ENCODE measurements at regions not wholly inside any gene's neighbourhood (a gene's known extent, or its start where the extent isn't known, plus 50 kb on each side); places are given as distances from the start of the nearest gene placed in this dataset.

GRCh38 chr7:124219681-124220080 is 186.8 kb upstream of the TMEM229A start:
- intact Hi-C loops (cut with micrococcal nuclease), result no loop called here
- no peaks in the 10 kb centered on the region for H3K27me3 Mint-ChIP-seq
- H3K27ac Mint-ChIP-seq, result no peak overlapping the region
- no peaks in the 10 kb centered on the region for H3K4me1 Mint-ChIP-seq
- no peak overlapping the region for H3K4me3 Mint-ChIP-seq
- DNase-seq, result no peak
- H3K36me3 Mint-ChIP-seq (ENCODE audit: low read depth), result no peaks in the 10 kb centered on the region
- H3K9me3 Mint-ChIP-seq, result no peaks in the 10 kb centered on the region

GRCh38 chr7:124208642-124209041 is 175.8 kb upstream of the TMEM229A start:
- no peaks in the 10 kb centered on the region for H3K27me3 Mint-ChIP-seq
- peaks cover 3% of the 10 kb centered on the region for H3K9me3 Mint-ChIP-seq
- H3K27ac Mint-ChIP-seq, result no peak overlapping the region
- H3K4me3 Mint-ChIP-seq, result no peak overlapping the region
- no peaks in the 10 kb centered on the region for H3K4me1 Mint-ChIP-seq
- intact Hi-C loops (cut with micrococcal nuclease), result no loop called here
- H3K36me3 Mint-ChIP-seq (ENCODE audit: low read depth), result no peaks in the 10 kb centered on the region
- no peak for DNase-seq

DNA sequence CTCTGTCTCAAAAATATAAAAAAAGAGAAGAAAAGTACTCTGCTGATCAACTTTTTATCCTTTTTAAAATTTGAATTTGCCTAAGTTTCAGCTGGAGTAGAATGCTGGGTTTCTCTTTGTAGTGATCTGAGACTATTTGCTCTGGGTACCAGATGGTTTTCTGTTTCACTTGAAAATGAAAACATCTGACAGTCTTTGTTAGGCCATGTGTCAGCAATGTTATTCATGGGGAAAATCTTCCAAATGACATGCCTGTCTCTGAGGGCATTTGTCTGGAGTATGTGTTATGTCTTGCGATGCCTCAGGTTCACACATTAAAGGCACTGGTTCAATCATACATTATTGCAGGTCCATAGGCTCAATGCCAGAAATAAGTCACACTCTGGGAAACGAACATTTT is 175.3 kb upstream of the TMEM229A start:
- no peaks in the 10 kb centered on the region for H3K27me3 Mint-ChIP-seq
- H3K4me3 Mint-ChIP-seq, result no peak overlapping the region
- no peak for DNase-seq
- H3K9me3 Mint-ChIP-seq, result peaks cover 3% of the 10 kb centered on the region
- no peaks in the 10 kb centered on the region for H3K36me3 Mint-ChIP-seq (ENCODE audit: low read depth)
- intact Hi-C loops (cut with micrococcal nuclease), result no loop called here
- H3K4me1 Mint-ChIP-seq, result no peaks in the 10 kb centered on the region
- no peak overlapping the region for H3K27ac Mint-ChIP-seq

DNA sequence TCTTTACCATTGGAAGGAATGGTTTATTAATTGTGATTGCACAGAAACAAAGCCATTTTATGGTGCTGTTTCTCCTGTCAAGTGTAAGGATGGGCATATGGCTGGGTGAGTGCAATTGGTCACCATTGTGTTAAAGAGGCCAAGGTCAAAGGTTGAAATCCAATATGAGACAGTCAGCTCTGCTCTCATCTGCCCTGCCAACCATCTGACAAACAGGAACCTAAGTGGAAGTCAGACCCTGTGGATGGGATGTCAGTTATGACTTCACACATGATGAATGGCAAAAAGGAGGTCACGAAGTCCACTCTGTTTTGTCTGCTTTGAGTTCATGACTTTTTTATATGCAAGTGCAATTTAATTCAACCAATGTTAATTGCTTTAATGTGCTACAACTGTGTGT is 172.7 kb upstream of the TMEM229A start:
- no peaks in the 10 kb centered on the region for H3K27me3 Mint-ChIP-seq
- intact Hi-C loops (cut with micrococcal nuclease), result no loop called here
- DNase-seq, result no peak
- H3K36me3 Mint-ChIP-seq (ENCODE audit: low read depth), result no peaks in the 10 kb centered on the region
- no peak overlapping the region for H3K27ac Mint-ChIP-seq
- H3K4me1 Mint-ChIP-seq, result no peaks in the 10 kb centered on the region
- H3K9me3 Mint-ChIP-seq, result peaks cover 3% of the 10 kb centered on the region
- no peak overlapping the region for H3K4me3 Mint-ChIP-seq

DNA sequence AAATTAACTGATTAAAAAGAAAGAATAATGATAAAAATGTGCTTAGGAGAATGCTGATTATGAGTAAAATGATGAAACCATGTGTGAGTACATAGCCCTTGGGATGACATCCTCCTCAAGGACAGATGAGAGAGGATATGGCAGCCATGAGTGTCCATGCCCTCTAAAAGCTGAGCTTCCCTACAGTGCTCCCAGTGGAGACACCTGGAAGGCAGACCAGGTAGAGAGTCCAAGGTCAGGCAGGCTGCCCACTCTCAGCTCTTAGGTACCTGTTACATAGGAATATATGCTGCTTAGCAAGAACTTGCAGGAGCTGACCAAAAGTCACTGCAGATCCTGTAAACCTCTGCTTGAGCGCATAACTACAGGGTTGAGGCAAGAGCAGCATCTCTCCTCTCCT is 169.7 kb upstream of the TMEM229A start:
- H3K9me3 Mint-ChIP-seq, result no peaks in the 10 kb centered on the region
- no peak for DNase-seq

GRCh38 chr7:124201768-124202349 is 169.0 kb upstream of the TMEM229A start:
- no peak for DNase-seq
- intact Hi-C loops (cut with micrococcal nuclease), result no loop called here
- no peaks in the 10 kb centered on the region for H3K36me3 Mint-ChIP-seq (ENCODE audit: low read depth)
- H3K27ac Mint-ChIP-seq, result no peak overlapping the region
- H3K27me3 Mint-ChIP-seq, result no peaks in the 10 kb centered on the region
- no peak overlapping the region for H3K4me3 Mint-ChIP-seq
- H3K4me1 Mint-ChIP-seq, result no peaks in the 10 kb centered on the region
- H3K9me3 Mint-ChIP-seq, result no peaks in the 10 kb centered on the region

More for the DNA sequence above, 169.7 kb upstream of the TMEM229A start:
- Mint-ChIP-seq H3K36me3 (ENCODE audit: low read depth) (no peaks in the 10 kb centered on the region), H3K27ac (no peak overlapping the region), H3K4me1 (no peaks in the 10 kb centered on the region), H3K4me3 (no peak overlapping the region), H3K27me3 (no peaks in the 10 kb centered on the region)
- intact Hi-C loops (cut with micrococcal nuclease), result no loop called here

GRCh38 chr7:124196519-124196918 is 163.7 kb upstream of the TMEM229A start:
- no peaks in the 10 kb centered on the region for H3K9me3 Mint-ChIP-seq
- H3K27me3 Mint-ChIP-seq, result no peaks in the 10 kb centered on the region
- no peak overlapping the region for H3K27ac Mint-ChIP-seq
- intact Hi-C loops (cut with micrococcal nuclease), result no loop called here
- no peak for DNase-seq
- no peaks in the 10 kb centered on the region for H3K36me3 Mint-ChIP-seq (ENCODE audit: low read depth)
- no peak overlapping the region for H3K4me3 Mint-ChIP-seq
- no peaks in the 10 kb centered on the region for H3K4me1 Mint-ChIP-seq

DNA sequence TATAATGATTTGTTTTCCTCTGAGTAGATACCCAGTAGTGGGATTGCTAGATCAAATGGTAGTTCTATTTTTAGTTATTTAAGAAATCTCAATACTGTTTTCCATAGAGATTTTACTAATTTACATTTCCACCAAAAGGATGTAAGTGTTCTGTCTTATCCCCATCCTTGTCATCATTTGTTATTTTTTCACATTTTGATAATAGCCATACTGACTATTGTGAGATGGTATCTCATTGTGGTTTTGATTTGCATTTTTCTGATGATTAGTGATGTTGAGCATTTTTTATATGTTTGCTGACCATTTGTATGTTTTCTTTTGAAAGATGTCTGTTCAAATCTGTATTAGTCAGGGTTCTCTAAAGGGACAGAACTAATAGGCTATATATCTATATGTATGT is 160.0 kb upstream of the TMEM229A start:
- Mint-ChIP-seq H3K36me3 (ENCODE audit: low read depth) (no peaks in the 10 kb centered on the region), H3K4me1 (no peaks in the 10 kb centered on the region), H3K9me3 (no peaks in the 10 kb centered on the region), H3K4me3 (no peak overlapping the region), H3K27ac (no peak overlapping the region), H3K27me3 (no peaks in the 10 kb centered on the region)
- no peak for DNase-seq
- intact Hi-C loops (cut with micrococcal nuclease), result no loop called here

DNA sequence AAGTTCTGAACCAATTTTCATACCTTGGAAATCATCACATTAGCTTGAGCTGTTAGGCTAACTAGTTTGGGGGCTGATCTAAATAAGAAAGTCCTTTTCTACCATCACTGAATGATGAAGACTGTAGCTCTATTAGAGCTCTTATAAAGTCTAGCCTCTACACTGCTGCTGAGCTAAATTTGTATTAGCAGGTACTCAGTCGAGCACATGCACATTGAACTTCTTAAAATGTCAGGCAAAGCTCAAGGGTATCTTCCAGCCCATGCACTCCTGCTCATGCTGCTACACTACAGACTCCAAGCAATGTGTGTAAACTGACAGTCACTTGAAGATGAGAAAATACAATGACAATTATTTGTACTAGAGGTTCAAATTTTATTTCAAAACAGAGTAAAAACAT is 158.8 kb upstream of the TMEM229A start:
- no peak for DNase-seq
- H3K4me1 Mint-ChIP-seq, result no peaks in the 10 kb centered on the region
- H3K9me3 Mint-ChIP-seq, result no peaks in the 10 kb centered on the region
- no peaks in the 10 kb centered on the region for H3K27me3 Mint-ChIP-seq
- H3K27ac Mint-ChIP-seq, result no peak overlapping the region
- H3K4me3 Mint-ChIP-seq, result no peak overlapping the region
- intact Hi-C loops (cut with micrococcal nuclease), result no loop called here
- no peaks in the 10 kb centered on the region for H3K36me3 Mint-ChIP-seq (ENCODE audit: low read depth)

GRCh38 chr7:124191030-124191429 is 158.2 kb upstream of the TMEM229A start:
- H3K4me1 Mint-ChIP-seq, result no peaks in the 10 kb centered on the region
- no peaks in the 10 kb centered on the region for H3K36me3 Mint-ChIP-seq (ENCODE audit: low read depth)
- H3K27ac Mint-ChIP-seq, result no peak overlapping the region
- no peaks in the 10 kb centered on the region for H3K27me3 Mint-ChIP-seq
- H3K4me3 Mint-ChIP-seq, result no peak overlapping the region
- DNase-seq, result no peak
- intact Hi-C loops (cut with micrococcal nuclease), result no loop called here
- no peaks in the 10 kb centered on the region for H3K9me3 Mint-ChIP-seq

DNA sequence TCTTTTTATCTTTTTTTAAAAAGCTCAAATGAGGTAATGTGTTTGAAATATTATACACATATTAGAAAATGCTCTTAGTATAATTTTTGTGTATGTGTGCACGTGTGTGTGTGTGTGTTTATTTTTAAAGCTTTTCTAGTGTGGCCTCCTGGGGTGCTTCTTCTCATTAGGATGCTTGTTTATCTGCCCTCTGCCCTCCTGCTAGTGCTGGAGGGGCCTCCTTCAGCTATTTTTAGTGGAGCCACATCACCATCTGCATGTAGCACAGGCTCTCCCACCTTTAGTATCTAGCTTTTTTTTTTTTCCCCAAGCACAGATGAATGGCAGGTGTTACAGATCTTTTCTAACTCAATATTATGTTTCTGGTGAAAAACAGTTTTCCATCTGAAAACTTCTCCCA is 155.7 kb upstream of the TMEM229A start:
- Mint-ChIP-seq H3K4me1 (no peaks in the 10 kb centered on the region), H3K4me3 (no peak overlapping the region), H3K9me3 (no peaks in the 10 kb centered on the region), H3K36me3 (ENCODE audit: low read depth) (no peaks in the 10 kb centered on the region), H3K27me3 (no peaks in the 10 kb centered on the region), H3K27ac (no peak overlapping the region)
- DNase-seq, result no peak
- intact Hi-C loops (cut with micrococcal nuclease), result no loop called here

DNA sequence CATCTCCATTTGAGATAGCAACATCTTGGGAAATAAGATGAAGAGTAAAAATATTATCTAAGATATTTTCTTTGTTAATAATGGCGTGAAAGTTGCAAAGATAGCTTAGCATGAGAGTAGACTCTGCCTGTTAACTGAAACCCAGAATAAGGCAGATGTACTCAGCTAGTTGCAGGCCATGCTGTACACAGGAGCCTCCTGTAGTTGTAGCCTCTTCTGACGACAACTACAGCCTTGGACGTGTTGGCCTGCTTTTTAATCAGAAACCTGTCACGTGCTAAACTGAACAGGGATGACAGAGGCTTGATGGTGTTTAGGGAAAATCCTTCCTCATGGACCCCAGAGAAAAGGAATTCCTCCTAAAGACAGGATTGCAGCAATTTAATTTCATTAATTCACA is 155.1 kb upstream of the TMEM229A start:
- Mint-ChIP-seq H3K27ac (no peak overlapping the region), H3K9me3 (no peaks in the 10 kb centered on the region), H3K4me1 (no peaks in the 10 kb centered on the region), H3K36me3 (ENCODE audit: low read depth) (no peaks in the 10 kb centered on the region), H3K27me3 (no peaks in the 10 kb centered on the region), H3K4me3 (no peak overlapping the region)
- no peak for DNase-seq
- intact Hi-C loops (cut with micrococcal nuclease), result no loop called here

GRCh38 chr7:124183649-124184048 is 150.8 kb upstream of the TMEM229A start:
- H3K36me3 Mint-ChIP-seq (ENCODE audit: low read depth), result no peaks in the 10 kb centered on the region
- no peaks in the 10 kb centered on the region for H3K9me3 Mint-ChIP-seq
- no peaks in the 10 kb centered on the region for H3K4me1 Mint-ChIP-seq
- no peak overlapping the region for H3K4me3 Mint-ChIP-seq
- DNase-seq, result no peak
- H3K27me3 Mint-ChIP-seq, result no peaks in the 10 kb centered on the region
- intact Hi-C loops (cut with micrococcal nuclease), result no loop called here
- H3K27ac Mint-ChIP-seq, result no peak overlapping the region

GRCh38 chr7:124179641-124180040 is 146.8 kb upstream of the TMEM229A start:
- intact Hi-C loops (cut with micrococcal nuclease), result no loop called here
- no peaks in the 10 kb centered on the region for H3K9me3 Mint-ChIP-seq
- H3K4me1 Mint-ChIP-seq, result no peaks in the 10 kb centered on the region
- DNase-seq, result no peak
- no peaks in the 10 kb centered on the region for H3K27me3 Mint-ChIP-seq
- no peak overlapping the region for H3K27ac Mint-ChIP-seq
- no peaks in the 10 kb centered on the region for H3K36me3 Mint-ChIP-seq (ENCODE audit: low read depth)
- H3K4me3 Mint-ChIP-seq, result no peak overlapping the region

DNA sequence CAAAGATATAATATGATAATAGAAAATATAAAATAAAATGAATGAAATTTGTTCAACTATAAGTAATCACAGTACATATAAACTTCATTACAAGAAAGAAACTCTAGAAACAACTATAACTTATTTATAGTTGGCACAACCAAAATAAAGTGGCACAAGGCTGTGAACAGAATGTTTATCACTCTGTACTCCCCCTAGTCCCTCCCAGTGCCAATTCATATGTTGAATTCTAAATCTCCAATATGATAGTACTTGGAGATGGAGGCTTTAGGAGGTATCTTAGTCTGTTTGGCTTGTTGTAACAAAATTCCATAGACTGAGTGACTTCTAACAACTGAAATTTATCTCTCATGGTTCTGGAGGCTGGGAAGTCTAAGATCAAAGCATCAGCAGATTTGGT is 145.0 kb upstream of the TMEM229A start:
- Mint-ChIP-seq H3K9me3 (no peaks in the 10 kb centered on the region), H3K27me3 (no peaks in the 10 kb centered on the region), H3K4me3 (no peak overlapping the region), H3K27ac (no peak overlapping the region), H3K4me1 (no peaks in the 10 kb centered on the region), H3K36me3 (ENCODE audit: low read depth) (no peaks in the 10 kb centered on the region)
- DNase-seq, result no peak
- intact Hi-C loops (cut with micrococcal nuclease), result no loop called here
